Cerebellar nuclear complex (tissue), 1 donor: ENCODE measurements at regions not wholly inside any gene's neighbourhood (a gene's known extent, or its start where the extent isn't known, plus 50 kb on each side); places are given as distances from the start of the nearest gene placed in this dataset.
"Not testable (repeated sequence)": the region's sequence is repeated elsewhere in the genome, so short reads cannot be mapped to it uniquely, and the experiment has no call there.

Experiments used
- DNase-seq, 2 experiments: peaks; one replicate each; lab custom pipeline; 2025; lab: John Stamatoyannopoulos, UW

GRCh38 chr1:224791362-224791941 lies 138.0 kb upstream of the DNAH14 start:
- DNase-seq = no peak

- DNase-seq = no peak
Measured at GRCh38 chr1:224795591-224795990, 133.9 kb upstream of the DNAH14 start.

DNA sequence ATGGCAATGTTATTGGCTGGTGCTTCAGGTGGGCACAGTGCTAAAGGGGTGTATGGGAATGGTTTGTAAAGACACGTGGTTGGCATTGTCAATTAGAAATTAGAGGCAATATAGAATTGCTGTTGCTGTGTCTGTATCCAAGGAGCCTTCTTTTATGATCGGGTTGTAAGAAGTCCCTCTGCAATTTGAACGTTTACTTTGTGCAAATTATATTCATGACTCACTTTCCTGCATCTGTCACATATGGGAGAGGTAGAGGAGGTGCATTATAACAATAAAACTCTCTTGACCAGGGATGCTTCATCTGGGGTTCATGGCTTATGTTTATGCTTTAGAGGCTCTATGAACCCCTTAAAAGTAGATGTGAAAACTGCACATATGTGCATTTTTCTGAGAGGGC lies 130.4 kb upstream of the DNAH14 start:
- DNase-seq = no peak

DNA sequence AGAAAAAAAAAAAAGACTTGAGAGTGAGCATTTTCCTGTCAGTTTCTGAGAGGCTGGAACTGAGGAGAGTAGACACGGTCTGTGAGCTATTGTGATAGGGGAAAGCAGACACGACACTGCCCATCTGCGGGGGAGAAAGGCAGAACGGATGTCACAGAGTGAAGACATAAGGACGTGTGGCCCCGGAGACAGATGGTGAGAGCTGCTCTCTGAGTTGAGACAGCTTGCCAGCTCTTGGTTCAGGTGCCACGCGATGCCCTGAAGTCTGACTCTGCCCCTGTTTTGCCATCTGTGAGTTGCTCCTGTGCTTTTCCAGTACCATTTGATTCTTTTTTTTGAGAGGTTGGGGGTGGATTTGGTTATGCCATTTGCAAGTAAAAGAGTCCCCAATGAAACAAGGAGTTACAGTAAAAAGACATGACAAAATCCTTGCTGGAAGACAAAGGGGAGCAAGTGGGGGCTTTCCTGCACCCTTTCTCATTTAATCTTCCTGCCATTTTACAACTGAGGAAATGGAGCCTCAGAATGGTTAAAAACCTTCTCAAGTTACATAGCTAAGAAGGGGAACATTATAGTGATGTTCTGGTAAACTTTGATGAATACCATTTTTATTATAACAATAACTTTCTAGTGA lies 128.9 kb upstream of the DNAH14 start:
- peak; percentile 88 to 92 for DNase-seq

- DNase-seq = no peak
Measured at GRCh38 chr1:224801844-224802490, 127.5 kb upstream of the DNAH14 start.

DNA sequence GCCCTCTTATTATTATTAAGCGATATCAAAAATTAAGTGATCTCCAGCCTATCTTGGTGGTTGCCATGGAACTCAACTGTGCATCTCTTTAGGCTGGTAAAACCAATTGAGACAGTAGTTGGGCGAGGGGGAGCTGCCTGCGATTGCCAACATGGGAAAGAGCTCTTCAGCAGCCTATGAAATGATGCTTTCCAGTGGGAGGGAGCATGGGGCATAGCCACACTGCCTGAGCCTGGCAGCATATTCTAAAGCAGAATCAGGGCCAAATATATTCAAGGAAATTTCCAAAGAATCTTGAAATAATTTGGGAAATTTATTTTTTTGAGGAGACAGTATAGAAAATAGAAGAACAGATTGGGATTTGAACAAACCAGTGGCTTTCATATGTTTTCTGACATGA lies 126.9 kb upstream of the DNAH14 start:
- no peak for DNase-seq

DNA sequence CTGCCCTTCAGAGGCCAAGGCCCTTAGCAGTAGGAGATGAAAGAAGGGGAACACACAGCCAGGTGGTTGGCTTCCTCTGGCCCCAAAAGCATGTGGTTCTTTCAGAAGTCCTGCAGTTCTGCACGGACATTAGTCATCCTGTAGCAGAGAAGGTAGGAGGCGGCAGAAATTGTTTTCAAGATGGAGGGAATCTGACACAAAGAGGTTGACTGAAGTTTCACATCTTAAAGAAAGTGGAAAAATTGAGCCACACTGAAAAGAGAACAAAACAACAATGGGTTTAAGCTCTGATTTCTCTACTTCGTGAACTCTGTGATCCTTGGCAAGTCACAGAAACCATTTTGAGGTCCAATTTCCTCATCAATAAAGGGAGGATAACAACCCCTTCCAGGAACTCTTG lies 125.3 kb upstream of the DNAH14 start:
- DNase-seq = no peak

GRCh38 chr1:224805889-224806288 lies 123.6 kb upstream of the DNAH14 start:
- DNase-seq = no peak

DNA sequence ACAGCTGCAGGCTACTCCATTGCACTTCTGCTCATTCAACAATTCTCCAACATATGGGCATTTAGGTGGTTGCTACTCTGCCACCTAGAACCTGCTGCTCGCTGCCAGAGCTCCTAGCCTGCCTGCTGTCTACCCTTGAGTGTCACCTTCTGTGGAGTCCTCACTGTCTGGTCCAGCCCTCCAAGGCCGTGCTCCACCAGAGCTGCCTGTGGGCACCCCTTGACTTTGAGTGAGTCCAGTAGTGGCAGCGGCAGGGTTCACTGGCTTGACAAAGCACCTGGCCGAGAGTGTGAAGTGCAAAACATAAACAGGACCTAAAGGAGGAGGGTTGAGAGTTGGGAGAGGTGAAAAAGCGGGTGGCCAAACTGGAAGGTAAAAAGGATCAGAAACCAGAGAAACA lies 120.3 kb upstream of the DNAH14 start:
- DNase-seq = no peak

DNA sequence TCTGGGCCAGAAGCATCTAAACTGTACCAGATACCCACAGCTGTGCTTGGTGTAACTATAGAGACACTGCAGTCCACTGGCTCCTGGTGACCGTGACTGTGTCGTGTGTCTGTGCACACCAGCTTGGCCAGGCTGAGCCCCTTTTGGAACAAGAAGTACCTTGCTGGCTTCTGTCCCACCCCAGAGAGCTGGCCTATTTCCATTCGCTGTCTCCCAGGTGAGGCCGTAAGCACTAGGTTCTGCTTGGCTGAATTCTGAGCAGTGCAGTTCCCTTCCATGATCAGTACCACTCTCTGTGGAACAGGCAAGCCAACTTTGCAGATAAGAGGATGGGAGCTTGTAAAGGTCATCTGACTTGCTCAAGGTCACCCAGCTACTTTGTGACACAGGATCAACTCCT lies 119.9 kb upstream of the DNAH14 start:
- DNase-seq = no peak

- DNase-seq = no peak
Measured at GRCh38 chr1:224811564-224811963, 117.9 kb upstream of the DNAH14 start.

GRCh38 chr1:224815647-224816046 lies 113.8 kb upstream of the DNAH14 start:
- no peak for DNase-seq

GRCh38 chr1:224816062-224816461 lies 113.4 kb upstream of the DNAH14 start:
- DNase-seq = no peak

DNA sequence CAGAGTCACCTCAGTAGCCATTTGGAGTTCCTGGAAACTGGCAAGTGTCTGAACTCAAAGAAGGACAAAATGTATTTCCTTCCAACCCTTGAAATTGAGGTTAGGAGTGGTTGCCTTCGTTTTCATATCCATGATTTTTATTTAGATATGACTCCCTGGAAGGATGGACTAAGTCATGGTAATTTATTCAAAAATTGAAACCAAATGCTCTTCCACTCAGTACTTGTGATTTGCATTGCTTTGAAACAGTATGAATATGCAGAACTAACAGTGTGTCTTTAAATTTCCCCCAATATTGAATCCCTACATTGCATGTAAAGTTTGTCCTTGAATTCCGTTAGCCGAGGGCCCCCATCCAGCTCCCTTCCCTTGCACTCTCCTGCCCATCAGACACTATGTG lies 112.1 kb upstream of the DNAH14 start:
- DNase-seq = no peak

DNA sequence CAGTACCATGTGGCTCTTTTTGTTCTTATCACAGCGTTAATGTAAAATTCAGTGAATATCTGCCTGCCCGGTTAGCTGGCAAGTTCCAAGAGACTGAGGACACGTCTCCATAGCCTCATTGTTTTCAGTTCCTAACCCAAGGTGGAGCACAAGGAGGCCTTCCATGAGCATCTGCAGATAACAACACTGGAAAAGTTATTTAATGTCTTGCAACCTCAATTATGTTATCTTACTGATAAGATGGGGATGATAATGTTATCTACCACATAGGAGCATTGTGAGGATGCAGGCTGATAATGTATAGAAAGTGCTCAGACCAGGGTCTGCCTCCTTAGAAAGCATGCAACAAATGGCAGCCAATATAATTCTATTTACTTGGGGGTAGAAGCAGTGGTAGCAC lies 109.6 kb upstream of the DNAH14 start:
- no peak for DNase-seq

DNA sequence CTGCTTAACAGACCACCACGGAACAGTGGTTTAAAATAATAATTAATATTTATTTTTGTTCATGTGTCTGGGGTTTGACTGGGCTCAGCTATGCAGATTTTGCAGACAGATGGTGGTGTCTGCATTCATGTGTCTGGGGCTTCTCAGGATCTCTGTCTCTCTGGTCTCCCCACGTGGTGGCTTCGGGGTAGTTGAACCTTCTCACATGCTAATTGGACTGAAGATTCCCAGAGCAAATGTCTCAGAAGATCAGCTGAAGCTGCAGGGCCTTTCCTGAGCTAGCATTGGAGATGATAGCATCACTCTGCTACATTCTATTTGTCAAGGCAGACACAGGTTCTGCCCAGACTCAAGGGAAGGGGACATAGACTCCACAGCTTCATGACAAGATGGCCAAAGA lies 109.1 kb upstream of the DNAH14 start:
- no peak for DNase-seq

GRCh38 chr1:224821751-224822150 lies 107.7 kb upstream of the DNAH14 start:
- not testable (repeated sequence) for DNase-seq

- no peak for DNase-seq
Measured at GRCh38 chr1:224825525-224826000, 103.9 kb upstream of the DNAH14 start.

GRCh38 chr1:224828691-224829090 lies 100.8 kb upstream of the DNAH14 start:
- no peak for DNase-seq

DNA sequence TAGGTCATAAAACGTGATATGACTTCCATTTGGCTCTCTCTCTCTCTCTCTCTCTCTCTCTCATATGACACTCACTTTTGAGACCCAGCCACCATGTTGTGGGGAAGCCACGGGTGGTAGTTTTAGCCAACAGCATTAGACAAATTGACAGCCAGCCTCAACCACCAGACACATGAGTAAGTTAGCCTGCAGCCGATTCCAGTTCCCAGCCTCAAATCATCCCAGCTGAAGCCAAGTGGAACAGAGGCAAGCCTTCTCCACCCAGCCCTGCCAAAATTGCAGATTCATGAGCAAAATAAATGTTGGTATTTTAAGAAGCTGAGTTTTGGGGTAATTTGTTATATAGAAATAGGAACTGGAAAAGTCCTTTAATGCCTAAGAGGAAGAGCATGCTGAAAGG lies 98.0 kb upstream of the DNAH14 start:
- no peak for DNase-seq

DNA sequence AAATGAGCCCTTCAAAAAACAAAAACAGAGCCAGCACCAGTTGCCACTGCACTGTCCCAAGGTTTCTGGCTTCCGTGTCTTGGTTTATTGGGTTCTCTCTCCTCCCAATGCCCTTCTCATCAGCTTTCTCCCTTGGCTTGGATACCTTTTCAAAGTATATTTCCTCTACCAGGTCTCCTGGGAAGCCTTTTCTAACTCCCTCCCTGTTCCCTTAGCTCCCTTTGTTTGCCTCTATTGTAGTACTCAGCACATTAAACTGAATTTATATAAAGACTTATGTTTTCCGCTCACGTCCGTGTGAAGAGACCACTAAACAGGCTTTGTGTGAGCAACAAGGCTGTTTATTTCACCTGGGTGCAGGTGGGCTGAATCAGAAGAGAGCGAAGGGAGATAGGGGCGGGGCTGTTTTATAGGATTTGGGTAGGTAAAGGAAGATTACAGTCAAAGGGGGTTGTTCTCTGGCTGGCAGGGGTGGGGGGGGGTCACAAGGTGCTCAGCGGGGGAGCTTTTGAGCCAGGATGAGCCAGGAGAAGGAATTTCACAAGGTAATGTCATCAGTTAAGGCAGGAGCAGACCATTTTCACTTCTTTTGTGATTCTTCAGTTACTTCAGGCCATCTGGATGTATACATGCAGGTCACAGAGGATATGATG lies 89.7 kb upstream of the DNAH14 start:
- not testable (repeated sequence) for DNase-seq

DNA sequence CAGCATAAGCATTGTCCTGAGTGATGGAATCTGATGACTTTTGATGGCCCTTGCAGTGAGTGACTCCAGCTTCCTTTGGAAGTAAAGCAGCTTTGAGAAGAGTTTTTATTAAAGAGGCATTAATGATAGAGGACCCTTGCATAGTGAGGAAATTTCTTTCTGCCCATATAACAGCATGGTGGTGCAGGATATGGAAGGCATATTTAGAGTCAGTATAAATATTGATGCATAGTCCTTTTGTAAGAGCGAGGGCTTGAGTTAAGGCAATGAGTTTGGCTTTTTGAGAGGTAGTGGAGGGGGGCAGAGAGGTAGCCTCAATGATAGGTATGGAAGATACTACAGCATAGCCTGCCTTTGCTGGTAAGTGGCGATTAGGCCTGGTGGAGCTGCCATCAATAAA lies 87.7 kb upstream of the DNAH14 start:
- DNase-seq = not testable (repeated sequence)
